ENCODE measurements at regions not wholly inside any gene's neighbourhood (a gene's known extent, or its start where the extent isn't known, plus 50 kb on each side); places are given as distances from the start of the nearest gene placed in this dataset.

DNA sequence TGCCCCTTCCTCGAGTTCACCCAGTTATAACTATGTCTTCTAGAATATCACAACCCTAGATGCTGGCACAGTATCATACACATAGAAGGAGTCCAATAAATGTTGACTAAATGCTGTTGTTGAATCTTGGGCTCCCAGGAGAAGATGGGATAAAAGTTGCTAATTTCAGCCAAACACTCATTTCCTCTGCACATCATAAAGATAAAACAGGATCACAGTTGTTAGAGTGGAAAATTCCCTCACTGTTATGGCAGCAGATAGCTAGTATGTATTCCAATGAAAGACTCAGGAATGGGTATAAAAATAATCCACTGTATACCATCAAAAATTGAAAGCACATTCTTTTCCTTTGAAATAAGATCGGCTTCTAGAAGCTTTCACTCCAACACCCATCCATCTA, 294.9 kb upstream of the TSHZ2 start:
- H3K4me3 ChIP-seq (ENCODE audit: low read depth, low read length), result no peak overlapping the region
- no peak for DNase-seq (ENCODE audit: low read depth)
- in situ Hi-C loops (cut with HindIII; ENCODE audit: low sequenced_read_pairs), result no loop called here
- TF ChIP-seq, protein P1, sequence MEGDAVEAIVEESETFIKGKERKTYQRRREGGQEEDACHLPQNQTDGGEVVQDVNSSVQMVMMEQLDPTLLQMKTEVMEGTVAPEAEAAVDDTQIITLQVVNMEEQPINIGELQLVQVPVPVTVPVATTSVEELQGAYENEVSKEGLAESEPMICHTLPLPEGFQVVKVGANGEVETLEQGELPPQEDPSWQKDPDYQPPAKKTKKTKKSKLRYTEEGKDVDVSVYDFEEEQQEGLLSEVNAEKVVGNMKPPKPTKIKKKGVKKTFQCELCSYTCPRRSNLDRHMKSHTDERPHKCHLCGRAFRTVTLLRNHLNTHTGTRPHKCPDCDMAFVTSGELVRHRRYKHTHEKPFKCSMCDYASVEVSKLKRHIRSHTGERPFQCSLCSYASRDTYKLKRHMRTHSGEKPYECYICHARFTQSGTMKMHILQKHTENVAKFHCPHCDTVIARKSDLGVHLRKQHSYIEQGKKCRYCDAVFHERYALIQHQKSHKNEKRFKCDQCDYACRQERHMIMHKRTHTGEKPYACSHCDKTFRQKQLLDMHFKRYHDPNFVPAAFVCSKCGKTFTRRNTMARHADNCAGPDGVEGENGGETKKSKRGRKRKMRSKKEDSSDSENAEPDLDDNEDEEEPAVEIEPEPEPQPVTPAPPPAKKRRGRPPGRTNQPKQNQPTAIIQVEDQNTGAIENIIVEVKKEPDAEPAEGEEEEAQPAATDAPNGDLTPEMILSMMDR (IDR thresholded peaks at IDR 0.05; ENCODE audit: low read depth, low read length, missing control alignments), result no peak

DNA sequence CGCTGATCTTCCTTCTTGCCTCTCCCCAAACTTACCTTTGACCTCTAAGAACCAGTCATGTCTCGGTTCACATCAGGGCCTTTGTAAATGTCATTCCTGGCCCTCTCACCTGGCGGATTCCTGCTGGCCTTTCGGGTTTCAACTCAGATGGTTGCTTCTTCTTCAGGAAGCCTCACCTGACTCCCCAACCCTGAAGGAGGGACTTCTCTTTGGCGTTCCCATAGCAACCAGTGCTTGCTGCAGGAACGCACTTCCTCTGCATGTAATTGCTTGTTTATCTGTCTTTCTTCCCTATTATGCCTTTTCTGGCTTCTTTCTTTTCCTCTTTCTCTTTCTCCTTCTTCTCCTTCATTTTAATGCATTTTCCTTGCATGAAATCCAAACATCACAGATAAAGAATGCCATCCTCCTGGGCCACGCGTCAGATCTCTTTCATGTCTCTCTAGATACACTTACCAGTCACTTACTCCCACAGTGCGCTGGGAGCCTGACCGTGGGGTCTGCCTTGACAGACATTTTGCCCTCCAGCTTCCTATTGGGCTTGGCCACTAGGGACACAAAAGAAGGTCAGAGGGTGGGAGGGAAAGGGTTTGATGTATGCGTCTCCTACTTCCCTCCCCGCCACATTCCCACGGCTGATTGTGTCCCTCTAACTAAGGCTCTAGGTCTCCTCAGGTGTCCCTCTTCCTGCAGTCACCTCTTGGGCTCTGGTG, 295.7 kb upstream of the TSHZ2 start:
- in situ Hi-C loops (cut with HindIII; ENCODE audit: low sequenced_read_pairs), result no loop called here
- no peak for DNase-seq (ENCODE audit: low read depth)
- no peak overlapping the region for H3K4me3 ChIP-seq (ENCODE audit: low read depth, low read length)
- TF ChIP-seq, protein P1 (IDR thresholded peaks at IDR 0.05; ENCODE audit: low read depth, low read length, missing control alignments), result no peak

DNA sequence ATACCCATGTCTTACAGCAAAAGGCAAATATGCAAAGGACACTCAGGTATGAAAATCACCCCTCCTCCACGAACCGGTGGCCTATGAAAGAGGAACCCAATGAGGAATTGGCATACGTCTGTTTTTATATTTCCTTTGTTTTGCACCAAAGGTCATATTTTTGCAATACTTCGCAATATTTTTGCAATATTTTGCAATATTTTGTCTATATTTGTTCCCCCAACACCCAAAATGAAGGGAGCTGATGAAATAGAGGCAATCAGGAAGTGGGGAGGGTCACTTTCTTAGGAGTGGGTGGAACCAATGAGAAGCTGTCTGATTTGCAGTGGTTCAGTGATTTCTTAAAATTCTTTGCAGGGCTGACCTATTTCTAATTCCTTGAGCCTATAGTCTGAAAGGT, 296.8 kb upstream of the TSHZ2 start:
- in situ Hi-C loops (cut with HindIII; ENCODE audit: low sequenced_read_pairs), result no loop called here

DNA sequence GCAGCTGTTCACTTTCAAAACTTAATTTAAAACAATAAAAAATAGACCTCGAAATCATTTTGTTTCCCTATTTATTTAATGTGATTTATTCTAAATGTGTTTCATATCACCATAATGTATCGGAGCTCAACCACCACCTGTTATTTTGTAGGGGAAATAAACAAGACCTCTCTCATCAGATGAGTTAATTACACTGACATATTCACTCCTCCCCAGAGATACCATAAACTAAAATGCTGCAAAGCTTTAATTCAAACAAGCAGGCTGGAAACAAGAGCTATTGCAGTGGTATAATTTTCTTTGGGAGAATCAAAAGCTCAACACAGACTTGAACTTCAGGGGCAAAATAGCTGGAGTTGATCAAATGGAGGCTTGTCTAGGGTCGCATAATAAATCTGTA, 303.5 kb upstream of the TSHZ2 start:
- H3K4me3 ChIP-seq (ENCODE audit: low read depth, low read length), result no peak overlapping the region
- in situ Hi-C loops (cut with HindIII; ENCODE audit: low sequenced_read_pairs), result no loop called here
- TF ChIP-seq, protein P1 (IDR thresholded peaks at IDR 0.05; ENCODE audit: low read depth, low read length, missing control alignments), result no peak
- no peak for DNase-seq (ENCODE audit: low read depth)

More for the DNA sequence above, 296.8 kb upstream of the TSHZ2 start:
- H3K4me3 ChIP-seq (ENCODE audit: low read depth, low read length), result no peak overlapping the region
- DNase-seq (ENCODE audit: low read depth), result no peak
- TF ChIP-seq, protein P1 (IDR thresholded peaks at IDR 0.05; ENCODE audit: low read depth, low read length, missing control alignments), result no peak

DNA sequence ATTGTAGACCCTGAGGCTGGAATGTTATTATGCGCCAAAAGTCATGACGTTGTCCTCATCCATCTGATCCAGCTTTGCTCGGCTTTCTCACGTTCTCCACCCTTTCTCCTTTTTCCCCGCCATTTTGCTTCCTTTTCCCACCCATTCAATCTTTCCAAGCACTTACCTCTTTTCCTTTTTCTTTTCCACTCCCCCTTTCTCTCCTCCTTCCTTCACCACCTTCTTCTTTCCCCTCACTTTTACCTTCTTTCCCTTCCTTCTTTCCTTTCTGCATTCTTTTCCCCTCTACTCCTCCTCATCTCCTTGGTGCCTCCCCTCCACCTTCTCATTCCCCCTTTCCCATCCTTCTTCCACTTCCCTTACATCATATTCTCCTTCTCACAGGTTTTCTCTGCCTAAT, 304.8 kb upstream of the TSHZ2 start:
- in situ Hi-C loops (cut with HindIII; ENCODE audit: low sequenced_read_pairs), result no loop called here
- no peak overlapping the region for H3K4me3 ChIP-seq (ENCODE audit: low read depth, low read length)
- DNase-seq (ENCODE audit: low read depth), result no peak
- TF ChIP-seq, protein P1 (IDR thresholded peaks at IDR 0.05; ENCODE audit: low read depth, low read length, missing control alignments), result no peak

DNA sequence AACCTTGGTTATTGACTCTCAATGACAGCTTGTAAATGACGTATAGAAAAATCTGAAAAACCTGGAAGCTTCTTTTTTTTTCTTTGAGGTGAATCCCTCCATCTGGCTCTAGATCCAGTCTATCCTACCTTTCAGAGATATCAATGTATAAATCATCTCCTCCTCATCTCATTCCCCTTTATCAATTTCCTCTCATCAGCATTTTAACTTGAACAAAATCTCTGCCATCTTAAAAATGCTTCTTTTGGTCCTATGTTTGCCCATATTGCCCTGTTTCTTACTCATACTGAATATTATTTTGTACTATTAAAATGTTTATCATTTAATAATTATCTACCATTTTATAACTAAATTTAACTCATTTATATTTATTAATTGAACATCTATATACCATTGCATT, 306.7 kb upstream of the TSHZ2 start:
- TF ChIP-seq, protein P1 (IDR thresholded peaks at IDR 0.05; ENCODE audit: low read depth, low read length, missing control alignments), result no peak
- no peak overlapping the region for H3K4me3 ChIP-seq (ENCODE audit: low read depth, low read length)
- no peak for DNase-seq (ENCODE audit: low read depth)
- in situ Hi-C loops (cut with HindIII; ENCODE audit: low sequenced_read_pairs), result no loop called here
